ENCODE measurements at regions not wholly inside any gene's neighbourhood (a gene's known extent, or its start where the extent isn't known, plus 50 kb on each side); places are given as distances from the start of the nearest gene placed in this dataset.
"Not testable (repeated sequence)": the region's sequence is repeated elsewhere in the genome, so short reads cannot be mapped to it uniquely, and the experiment has no call there.

DNA sequence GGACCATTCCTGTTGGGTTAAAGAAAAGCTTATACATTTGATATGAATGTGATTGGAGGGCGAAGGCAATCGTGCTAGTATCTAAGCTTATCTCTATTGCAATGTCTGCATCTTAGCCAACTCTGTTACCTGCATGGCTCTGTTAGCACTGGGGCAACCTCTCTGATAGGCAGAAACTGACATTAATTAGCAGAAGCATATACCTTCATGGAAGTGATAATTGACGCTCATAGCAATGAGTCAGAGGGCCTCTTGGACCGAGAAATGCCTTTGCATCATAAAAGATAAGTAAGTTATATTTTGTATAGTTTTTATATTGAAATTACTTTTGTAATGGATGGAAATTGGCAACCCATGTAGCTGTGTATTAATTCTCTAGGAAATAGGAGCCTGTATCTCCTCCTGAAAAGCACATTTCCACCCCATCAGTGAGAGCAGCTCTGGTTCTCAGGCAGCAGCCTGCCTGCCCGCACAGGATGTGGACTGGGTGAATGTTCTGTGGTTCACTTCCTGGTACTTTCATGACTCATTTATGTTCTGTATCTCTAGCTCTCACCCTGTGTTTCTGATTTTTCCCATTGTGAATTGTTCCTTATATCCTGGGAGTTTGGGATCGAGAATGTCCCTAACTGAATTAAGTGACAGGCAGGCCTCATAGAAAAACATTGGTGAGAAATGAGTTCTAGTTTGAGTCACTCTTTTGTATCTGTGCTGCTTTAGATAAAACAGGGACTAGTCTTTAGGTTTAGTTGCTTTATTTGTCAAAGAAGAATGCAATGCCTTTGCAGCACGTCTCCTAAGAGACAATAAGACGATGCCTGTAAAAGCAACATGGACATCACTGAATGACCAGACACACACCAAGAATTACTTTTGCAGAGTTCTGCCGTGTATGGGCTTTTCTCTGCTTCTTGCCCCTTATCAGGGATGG is 344.9 kb downstream of the DCDC2C start:
- no peak for DNase-seq (ENCODE audit: low read depth)

DNA sequence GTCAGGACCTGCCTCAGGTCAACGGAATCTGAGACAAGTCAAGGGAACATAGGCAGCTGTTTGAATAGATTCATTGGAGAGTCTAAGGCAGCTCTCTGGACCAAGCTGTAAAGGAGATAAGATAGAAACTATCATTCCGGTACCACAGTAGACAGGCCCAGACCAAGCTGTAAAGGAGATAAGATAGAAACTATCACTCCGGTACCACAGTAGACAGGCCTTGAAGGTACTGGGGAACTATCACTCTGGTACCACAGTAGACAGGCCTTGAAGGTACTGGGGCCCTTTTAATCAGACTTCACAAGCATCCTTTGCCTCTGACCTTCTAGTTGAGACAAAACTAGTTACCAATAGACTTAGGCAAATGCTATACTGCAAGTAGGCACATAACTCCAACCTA is 346.1 kb downstream of the DCDC2C start:
- no peak for DNase-seq (ENCODE audit: low read depth)

DNA sequence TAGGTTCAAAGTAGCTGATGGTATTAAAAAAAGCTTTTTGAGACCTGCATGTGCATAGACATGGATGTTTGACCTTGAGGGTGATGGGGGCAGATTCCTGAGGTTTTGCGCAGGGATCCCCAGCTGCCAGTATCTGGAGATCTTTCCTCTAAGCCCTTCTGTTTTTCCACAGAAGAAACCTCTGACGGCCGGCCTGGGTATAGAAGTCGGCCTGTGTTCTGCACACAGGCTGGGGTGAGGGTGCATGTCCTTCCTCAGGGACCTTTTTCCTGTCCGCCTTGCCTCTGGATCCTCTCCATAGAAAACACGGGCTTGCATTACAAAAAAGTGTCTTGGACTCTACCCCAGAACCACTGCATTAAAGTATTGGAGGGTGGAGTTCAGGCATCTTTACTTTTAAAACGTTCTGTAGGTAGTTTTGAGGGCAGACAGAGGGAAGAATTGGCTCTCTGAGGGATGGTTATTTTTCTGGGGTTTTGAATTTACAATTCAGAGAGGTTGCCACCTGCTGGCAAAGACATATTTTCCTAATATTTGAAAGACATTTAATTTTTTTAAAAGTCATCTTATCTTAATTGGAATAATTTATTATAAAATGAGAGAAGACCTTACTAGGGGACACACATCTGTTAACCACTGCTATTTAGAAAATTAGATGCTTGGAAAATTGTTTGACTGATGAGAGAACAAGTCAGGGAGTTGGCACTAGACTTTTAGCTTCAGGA is 350.6 kb downstream of the DCDC2C start:
- no peak for DNase-seq (ENCODE audit: low read depth)

DNA sequence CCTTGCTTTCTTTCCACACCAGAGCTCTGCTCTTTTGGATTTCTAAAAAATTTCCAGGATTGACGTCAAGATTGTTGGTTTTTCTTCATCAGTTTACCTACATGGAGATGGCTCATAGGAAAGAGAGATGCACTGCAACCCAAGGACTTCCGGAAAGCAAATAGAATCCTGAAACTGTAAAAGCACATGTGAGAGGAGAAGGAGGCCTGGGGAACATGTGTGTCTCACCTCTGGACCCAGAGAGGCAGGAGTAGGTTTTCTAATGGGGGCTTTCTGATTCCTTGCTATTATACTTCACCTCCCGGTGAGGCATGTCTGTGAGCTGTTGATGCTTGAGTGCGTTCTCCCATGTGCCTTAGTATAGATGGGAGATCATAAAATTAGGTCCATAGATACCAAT is 362.8 kb downstream of the DCDC2C start:
- DNase-seq (ENCODE audit: low read depth), result no peak

DNA sequence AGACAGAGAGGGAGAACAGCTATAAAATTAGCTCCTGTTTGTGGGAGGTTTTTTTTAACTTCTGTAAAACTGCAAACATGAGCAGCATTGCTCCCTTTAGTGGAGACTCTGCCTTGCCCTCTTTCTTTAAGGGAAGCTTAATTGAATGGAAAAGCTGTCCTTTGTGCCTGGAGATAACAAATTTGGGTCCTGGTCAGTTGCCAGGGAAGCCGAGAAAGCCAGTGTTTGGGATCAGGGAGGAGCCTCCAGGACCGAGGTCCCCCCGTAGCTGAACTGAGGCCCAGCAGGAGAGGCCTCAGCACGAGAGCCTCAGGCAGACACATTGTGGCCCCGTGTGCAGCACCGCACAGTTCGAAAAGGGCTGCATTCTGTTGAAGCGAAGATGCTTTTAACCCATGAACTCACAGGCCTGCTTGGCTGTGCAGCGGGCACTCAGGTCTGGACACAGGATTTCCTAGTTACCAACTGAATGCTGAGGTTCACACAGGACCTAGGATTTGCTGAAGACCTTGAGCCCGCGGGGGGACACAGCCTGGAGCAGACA is 369.7 kb downstream of the DCDC2C start:
- DNase-seq (ENCODE audit: low read depth), result no peak

DNA sequence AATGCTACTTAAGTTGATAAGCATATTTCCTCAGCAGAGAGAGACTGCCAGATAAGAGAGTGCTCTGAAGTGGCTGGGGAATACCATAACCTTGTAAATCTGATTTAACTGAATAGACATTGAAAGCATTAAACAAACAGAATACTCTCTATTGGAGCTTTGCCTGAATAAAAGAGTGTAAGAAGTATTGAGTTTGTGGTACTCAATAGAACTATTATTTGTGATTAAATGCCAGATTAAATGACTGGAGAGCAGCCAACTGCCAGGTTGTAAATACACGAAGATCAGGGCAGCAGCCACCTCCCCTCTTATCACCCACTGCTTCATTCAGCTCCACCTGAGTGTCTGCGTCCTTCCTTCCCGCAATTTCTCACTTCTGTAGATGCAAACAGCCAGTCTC is 373.6 kb downstream of the DCDC2C start:
- DNase-seq (ENCODE audit: low read depth), result no peak

DNA sequence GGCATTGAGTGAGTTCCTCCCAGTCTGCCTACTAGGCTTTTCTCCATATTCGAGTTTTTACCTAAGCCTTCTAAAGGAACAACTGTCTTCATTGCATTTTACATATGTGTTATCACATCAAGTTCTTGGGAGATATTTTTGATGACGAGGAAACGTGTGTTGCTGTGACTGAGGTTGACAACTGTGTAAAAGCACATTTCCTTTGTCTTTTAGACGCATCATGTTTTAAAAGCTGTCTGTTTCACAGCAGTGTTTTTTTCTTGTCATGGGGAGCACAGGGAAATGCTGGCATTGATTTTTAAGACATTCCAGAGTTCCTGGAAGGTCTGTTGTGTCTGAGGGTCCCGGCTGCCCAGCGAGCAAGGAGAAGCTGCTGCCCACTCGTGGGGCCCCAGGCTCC is 381.8 kb downstream of the DCDC2C start:
- no peak for DNase-seq (ENCODE audit: low read depth)

DNA sequence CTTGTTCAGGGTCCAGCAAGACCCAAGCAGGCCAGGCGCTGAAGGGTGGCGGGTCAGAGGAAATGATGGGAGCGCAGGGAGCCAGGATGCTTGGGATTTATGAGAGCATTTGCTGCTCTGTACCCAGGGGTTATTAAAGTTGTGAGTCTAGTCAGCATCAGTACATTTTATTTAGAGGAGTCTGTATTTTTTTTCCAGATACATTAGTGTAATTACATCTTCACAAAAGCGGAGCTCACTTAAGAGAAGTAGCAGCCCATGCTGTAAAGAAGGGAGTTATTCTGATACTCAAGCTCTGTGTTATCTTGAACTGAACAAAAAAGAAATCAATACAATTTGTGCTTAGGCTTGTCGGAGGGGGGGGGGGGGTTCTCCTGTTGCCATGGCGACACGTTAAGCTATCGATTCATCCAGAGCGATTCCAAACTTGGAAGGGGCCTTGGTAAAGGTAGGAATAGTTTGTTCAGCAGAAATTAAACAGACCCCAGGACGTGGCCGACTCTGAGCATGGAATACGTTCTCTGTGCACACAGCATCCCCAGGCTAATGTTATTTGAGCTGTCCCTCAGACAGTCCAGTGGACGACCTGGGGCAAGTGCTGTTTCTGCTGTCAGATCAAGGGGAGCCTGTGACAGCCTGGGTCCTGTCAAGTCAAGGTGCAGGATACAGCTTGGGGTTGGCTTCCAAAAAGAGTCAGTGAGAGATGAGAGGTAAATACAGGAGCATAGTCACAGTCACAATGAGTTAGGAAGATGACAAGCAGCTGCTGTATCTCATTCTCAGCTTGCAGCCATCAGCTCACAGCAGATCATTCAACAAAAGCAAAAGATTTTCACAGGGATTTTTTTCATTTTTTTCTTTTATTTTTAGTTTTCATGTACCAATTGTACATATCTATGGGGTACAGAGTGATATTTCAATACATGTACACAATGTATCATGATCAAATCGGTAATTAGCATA is 387.6 kb downstream of the DCDC2C start:
- DNase-seq (ENCODE audit: low read depth), result no peak

DNA sequence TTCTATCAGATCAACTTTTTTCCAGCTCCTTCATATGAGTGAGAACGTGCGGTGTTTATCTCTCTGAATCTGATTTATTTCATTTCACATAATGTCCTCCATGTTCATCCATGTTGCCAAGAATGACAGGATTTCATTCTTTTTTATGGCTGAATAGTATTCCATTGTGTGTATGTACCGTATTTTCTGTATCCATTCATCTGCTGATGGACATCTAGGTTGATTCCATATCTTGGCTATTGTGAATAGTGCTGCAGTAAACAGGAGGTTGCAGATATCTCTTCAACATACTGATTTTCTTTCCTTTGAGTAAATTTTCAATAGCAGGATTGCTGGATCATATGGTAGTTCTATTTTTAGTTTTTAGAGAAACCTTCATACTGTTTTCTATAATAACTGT is 388.5 kb downstream of the DCDC2C start:
- DNase-seq (ENCODE audit: low read depth), result no peak

DNA sequence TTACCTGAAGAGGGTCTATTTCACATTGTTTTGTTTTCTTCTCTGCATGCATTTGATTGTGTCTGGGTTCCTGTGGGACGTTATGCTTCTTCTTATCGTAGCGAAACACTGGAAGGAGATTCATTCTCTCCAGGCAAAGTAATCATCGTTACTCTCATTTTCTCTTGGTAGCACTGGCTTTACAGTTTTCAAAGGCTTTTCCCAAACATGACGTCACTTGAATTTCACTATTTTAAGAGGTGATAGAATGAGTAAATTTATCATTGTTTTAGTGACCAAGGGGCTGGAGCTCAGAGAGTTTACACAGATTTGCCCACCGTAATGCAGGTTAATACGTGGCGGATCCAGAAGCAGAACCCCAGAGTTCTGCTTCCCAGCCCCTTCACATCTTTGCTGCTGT is 391.4 kb downstream of the DCDC2C start:
- DNase-seq (ENCODE audit: low read depth), result no peak

DNA sequence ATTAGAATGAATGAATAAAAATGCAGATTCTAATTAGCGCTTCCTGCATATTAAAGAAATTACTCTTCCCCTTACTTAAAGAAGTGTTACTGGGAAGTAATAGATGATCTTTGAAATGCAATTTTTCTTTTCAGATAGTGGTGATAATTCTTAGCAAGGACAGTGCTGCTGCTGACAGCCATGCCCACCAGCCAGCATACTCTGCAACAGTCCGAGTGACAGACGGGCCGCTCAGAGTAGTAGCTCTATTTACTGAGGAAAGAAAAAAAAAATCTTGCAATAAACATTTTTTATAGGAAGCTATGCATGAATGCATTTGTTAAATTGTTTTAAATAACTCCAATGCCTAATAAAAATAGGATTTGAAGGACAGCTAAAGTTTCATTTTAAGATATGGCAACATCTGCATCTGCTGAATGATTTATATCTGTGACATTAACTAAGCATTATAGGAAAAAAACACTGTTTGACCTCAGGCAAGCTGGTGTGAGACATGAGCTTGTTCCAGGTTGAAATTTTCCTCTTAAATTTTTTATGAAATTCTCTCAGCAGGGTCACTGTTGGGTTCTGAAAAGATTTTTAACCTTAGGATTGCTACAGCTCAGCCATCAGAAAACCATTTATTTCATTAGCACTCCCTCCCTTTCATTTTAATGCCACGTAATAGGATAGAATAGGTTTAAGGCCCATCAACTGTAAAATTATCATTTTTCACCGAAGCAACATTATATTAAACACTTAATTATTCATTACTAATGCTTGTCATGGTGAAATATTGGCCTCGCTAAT is 393.8 kb downstream of the DCDC2C start:
- DNase-seq (ENCODE audit: low read depth), result no peak

DNA sequence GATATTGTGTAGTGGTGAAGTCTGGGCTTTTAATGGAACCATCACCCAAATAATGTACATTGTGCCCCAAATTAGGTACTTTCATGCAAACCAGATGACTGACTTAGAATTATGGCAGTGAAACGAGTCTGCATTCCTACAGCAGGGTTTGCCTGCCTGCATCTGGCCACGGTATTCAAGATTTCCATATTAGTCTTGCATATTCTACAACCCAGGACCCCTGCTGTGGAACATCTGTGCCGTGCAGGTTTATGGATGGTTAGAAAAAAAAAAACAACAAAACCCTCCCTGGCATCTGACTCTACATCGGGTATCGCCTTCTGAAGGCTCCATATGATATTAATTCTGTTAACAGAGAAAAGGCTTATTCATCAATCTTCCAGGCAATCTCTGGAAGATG is 394.8 kb downstream of the DCDC2C start:
- DNase-seq (ENCODE audit: low read depth), result no peak

DNA sequence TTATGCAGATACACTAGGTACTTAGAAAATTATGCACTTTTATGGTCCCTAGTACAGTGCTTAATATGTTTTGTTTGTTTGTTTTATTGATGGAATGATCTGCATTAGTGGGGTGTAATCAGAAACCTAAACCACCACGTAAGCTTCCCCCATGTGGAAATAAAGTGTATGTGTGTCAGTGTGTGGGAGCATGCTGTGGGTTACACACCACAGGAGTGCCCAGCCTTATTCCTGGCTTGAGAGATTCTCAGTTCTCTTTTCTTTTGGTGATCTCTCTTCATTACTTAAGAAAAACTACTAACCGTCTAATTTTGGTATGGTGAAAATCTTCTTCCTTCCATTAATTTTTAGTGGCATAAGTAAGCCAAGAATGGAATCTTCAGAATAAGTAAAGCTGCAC is 398.6 kb downstream of the DCDC2C start:
- DNase-seq (ENCODE audit: low read depth), result no peak

DNA sequence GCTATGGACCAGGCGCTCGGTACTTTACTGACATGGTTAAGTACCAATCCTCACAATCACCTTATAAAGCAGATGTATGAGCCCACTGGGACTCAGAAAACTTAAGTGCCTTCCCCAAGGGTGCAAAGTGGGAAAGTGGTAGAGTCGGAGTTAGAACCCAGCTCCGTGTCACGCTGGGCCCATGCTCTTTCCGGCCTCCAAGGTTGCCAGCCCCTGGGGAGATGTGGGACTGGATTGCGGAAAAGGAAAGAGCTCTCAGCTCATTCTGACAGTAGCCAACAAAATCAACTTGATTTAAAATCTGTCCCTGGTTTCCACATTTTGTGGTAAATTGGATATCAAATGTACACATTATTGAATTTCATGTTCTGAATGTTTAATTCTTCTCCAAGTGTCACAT is 403.8 kb downstream of the DCDC2C start:
- no peak for DNase-seq (ENCODE audit: low read depth)

DNA sequence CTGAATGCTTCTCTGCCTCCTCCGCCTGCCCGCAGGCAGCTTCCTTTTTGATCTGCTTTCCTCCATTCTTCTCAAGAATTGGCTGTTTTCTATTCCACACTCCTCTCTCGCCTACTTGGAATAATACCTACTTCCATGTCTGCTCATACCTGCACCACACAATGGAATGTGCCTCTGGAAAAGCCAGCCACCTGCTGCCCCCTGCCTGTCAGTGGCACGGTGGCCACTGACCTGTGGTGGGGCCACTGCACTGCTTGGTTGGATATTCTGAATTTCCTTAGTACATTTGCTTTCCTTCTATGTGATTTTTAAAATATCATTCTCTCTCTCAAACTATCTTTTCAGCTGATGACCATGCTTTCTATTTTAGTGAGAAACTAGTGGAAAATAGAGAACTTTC is 406.9 kb downstream of the DCDC2C start:
- DNase-seq (ENCODE audit: low read depth), result no peak

DNA sequence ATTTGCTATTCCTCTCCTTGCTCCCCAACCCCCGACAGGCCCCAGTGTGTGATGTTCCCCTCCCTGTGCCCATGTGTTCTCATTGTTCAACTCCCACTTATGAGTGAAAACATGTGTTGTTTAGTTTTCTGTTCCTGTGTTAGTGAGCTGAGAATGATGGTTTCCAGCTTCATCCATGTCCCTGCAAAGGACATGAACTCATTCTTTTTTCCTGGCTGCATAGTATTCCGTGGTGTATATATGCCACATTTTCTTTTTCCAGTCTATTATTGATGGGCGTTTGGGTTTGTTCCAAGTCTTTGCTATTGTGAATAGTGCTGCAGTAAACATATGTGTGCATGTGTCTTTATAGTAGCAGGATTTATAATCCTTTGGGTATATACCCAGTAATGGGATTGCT is 412.1 kb downstream of the DCDC2C start:
- DNase-seq (ENCODE audit: low read depth), result not testable (repeated sequence)

DNA sequence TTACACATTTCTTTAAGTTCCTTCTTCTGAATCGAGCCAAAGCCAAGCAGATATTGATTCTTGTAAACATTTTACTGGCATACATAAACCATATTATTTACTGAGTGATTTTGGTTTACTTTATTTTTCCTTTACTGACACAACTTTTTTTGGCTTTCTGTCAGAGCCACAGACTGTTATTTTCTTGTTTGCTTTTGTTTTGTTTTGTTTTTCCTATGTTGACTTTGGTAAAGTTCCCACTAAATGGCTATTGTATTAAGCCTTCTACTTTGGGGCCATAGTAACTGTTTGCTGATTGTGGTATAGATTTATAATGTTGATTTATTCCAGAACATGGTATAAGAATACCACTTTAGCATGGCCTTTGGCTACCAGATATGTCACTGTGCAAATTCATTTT is 419.4 kb downstream of the DCDC2C start:
- DNase-seq (ENCODE audit: low read depth), result no peak

DNA sequence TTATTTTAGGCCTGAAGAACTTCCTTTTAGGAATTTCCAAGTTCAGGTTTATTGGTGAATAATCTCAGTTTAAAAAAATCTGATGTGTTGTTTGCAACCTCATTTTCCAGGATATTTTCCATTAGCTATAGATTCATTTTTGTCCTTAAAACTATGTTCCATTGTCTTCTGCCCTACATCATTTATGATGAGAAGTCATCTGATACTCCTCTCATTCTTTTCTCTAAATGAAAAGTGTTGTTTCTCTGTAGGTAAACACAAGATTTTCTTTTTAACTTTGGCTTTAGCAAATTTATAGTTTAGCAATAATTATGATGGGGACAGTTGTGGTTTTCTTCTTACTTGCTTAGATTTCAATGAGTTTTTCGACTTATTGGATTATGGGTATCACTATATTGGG is 427.3 kb downstream of the DCDC2C start:
- DNase-seq (ENCODE audit: low read depth), result no peak

DNA sequence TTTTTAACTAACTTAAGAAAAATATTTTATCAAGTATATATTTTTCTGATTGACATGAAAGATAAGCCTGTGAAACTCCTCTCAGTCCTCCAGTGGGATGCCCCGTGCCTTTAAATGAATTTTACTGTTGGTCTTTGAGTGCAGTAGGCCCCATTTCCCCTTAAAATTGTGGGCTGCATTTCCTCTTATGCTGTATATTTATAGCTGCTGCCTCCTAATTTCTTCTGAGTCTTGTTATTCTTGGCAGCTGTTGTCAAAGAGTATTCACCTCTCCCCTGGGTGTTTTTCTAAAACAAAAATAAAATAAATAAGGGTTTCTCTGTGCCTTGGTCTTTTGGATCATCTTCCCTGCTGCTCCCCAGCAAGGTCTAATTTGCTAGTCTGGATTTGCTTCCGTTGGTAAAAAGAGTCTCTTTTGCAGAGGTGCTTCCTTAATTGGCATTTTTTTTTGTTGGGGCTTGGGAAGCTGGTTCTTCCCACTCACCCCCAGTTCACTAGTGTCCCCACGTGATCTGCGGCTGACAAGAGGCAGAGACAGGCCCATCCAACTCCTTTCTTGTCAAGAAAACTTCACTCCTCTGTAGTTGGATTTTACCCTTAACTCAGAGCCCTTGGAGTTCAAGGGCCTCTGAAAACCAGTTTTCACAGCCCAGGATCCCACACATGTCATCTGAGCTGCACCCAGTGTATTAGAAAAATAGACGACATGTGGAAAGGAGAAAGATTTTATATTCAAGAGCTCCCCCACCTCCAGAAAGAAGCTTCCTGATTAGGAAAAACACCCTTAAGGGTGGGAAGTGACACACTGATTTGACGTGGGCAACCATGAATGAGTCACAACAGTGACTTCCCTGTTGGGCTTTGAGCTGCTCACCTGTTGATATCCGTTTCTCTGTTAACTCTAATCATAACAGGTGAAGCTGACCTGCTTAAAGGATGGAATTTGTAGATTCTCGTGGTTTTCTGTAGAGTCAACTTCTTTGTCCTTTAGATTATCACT is 431.5 kb downstream of the DCDC2C start:
- no peak for DNase-seq (ENCODE audit: low read depth)

DNA sequence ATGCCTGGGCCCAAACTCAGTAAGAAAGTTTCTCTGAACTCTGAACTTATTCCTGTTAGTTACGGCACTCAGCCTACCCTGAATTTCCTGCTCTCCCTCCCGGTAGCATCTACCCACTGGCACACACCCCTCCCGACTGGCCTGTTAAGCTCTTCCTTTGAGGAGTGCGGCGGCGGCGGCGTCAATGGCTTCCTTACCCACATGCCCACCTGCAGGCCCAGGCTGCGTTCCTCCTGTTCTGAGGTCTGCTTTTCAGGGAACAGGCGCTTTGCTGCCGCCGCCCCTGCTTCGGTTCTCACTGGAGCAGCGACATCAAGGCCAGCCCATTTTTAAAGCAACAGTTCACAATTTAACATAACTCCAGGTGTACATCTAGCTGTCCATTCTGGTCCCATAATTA is 432.4 kb downstream of the DCDC2C start:
- no peak for DNase-seq (ENCODE audit: low read depth)

Data from fibroblast of the conjunctiva (primary cell).